ENCODE measurements at regions not wholly inside any gene's neighbourhood (a gene's known extent, or its start where the extent isn't known, plus 50 kb on each side); places are given as distances from the start of the nearest gene placed in this dataset.
A peak's percentile ranks its signal among the peaks of the same experiment; 100 is the strongest.

- DNase-seq (ENCODE audit: low read depth, low spot score): no peak
- Histone ChIP-seq H3K36me3 (ENCODE audit: insufficient read depth, low read length) (no peaks in the 10 kb centered on the region), H3K9me3 (ENCODE audit: low read depth, low read length) (no peaks in the 10 kb centered on the region), H3K9ac (ENCODE audit: insufficient read length) (no peak overlapping the region), H3K27ac (no peak overlapping the region), H3K4me3 (no peak overlapping the region)
- TF ChIP-seq POLR2AphosphoS5 (IDR thresholded peaks at IDR 0.05; ENCODE audit: borderline replicate concordance, low read depth, low read length) (no peak), FOXP2 (optimal IDR thresholded peaks at IDR 0.05; ENCODE audit: control extremely low read depth, extremely low read length, insufficient read depth) (no peak), EZH2 (IDR thresholded peaks at IDR 0.05) (no peak)
Measured at GRCh38 chr4:140255927-140256326, 101.9 kb upstream of the MAML3 start.

GRCh38 chr4:140255467-140255866, 101.5 kb upstream of the MAML3 start:
- DNase-seq (ENCODE audit: low read depth, low spot score): no peak
- no peak for TF ChIP-seq POLR2AphosphoS5 (IDR thresholded peaks at IDR 0.05; ENCODE audit: borderline replicate concordance, low read depth, low read length)
- no peak for TF ChIP-seq FOXP2 (optimal IDR thresholded peaks at IDR 0.05; ENCODE audit: control extremely low read depth, extremely low read length, insufficient read depth)
- no peak for TF ChIP-seq EZH2 (IDR thresholded peaks at IDR 0.05)
- H3K9me3 ChIP-seq (ENCODE audit: low read depth, low read length): no peaks in the 10 kb centered on the region
- H3K4me3 ChIP-seq: no peak overlapping the region
- H3K36me3 ChIP-seq (ENCODE audit: insufficient read depth, low read length): no peaks in the 10 kb centered on the region
- H3K9ac ChIP-seq (ENCODE audit: insufficient read length): no peak overlapping the region
- no peak overlapping the region for H3K27ac ChIP-seq

GRCh38 chr4:140254651-140255299, 100.8 kb upstream of the MAML3 start:
- TF ChIP-seq FOXP2 (optimal IDR thresholded peaks at IDR 0.05; ENCODE audit: control extremely low read depth, extremely low read length, insufficient read depth) (no peak), EZH2 (IDR thresholded peaks at IDR 0.05) (no peak), POLR2AphosphoS5 (IDR thresholded peaks at IDR 0.05; ENCODE audit: borderline replicate concordance, low read depth, low read length) (no peak)
- DNase-seq (ENCODE audit: low read depth, low spot score): no peak
- H3K9me3 ChIP-seq (ENCODE audit: low read depth, low read length): no peaks in the 10 kb centered on the region
- H3K9ac ChIP-seq (ENCODE audit: insufficient read length): peak overlapping the region; percentile 16
- no peak overlapping the region for H3K27ac ChIP-seq
- H3K36me3 ChIP-seq (ENCODE audit: insufficient read depth, low read length): no peaks in the 10 kb centered on the region
- H3K4me3 ChIP-seq: no peak overlapping the region

- DNase-seq (ENCODE audit: low read depth, low spot score): no peak
- no peak overlapping the region for H3K27ac ChIP-seq
- H3K9me3 ChIP-seq (ENCODE audit: low read depth, low read length): no peaks in the 10 kb centered on the region
- H3K9ac ChIP-seq (ENCODE audit: insufficient read length): peak overlapping the region; percentile 52
- TF ChIP-seq POLR2AphosphoS5 (IDR thresholded peaks at IDR 0.05; ENCODE audit: borderline replicate concordance, low read depth, low read length) (no peak), EZH2 (IDR thresholded peaks at IDR 0.05) (no peak), FOXP2 (optimal IDR thresholded peaks at IDR 0.05; ENCODE audit: control extremely low read depth, extremely low read length, insufficient read depth) (no peak)
- H3K36me3 ChIP-seq (ENCODE audit: insufficient read depth, low read length): no peaks in the 10 kb centered on the region
- peak overlapping the region; percentile 76 for H3K4me3 ChIP-seq
Measured at GRCh38 chr4:140253556-140254027, 99.6 kb upstream of the MAML3 start.

- Histone ChIP-seq H3K9ac (ENCODE audit: insufficient read length) (peak overlapping the region; percentile 73), H3K27ac (no peak overlapping the region), H3K4me3 (peak overlapping the region; percentile 76), H3K9me3 (ENCODE audit: low read depth, low read length) (no peaks in the 10 kb centered on the region), H3K36me3 (ENCODE audit: insufficient read depth, low read length) (no peaks in the 10 kb centered on the region)
- no peak for DNase-seq (ENCODE audit: low read depth, low spot score)
- TF ChIP-seq POLR2AphosphoS5 (IDR thresholded peaks at IDR 0.05; ENCODE audit: borderline replicate concordance, low read depth, low read length): no peak
- no peak for TF ChIP-seq FOXP2 (optimal IDR thresholded peaks at IDR 0.05; ENCODE audit: control extremely low read depth, extremely low read length, insufficient read depth)
- TF ChIP-seq EZH2 (IDR thresholded peaks at IDR 0.05): no peak
Measured at GRCh38 chr4:140252742-140253555, 99.0 kb upstream of the MAML3 start.

- Histone ChIP-seq H3K9ac (ENCODE audit: insufficient read length) (peak overlapping the region; percentile 73), H3K9me3 (ENCODE audit: low read depth, low read length) (no peaks in the 10 kb centered on the region), H3K27ac (no peak overlapping the region), H3K36me3 (ENCODE audit: insufficient read depth, low read length) (no peaks in the 10 kb centered on the region), H3K4me3 (peak overlapping the region; percentile 76)
- no peak for TF ChIP-seq EZH2 (IDR thresholded peaks at IDR 0.05)
- TF ChIP-seq FOXP2 (optimal IDR thresholded peaks at IDR 0.05; ENCODE audit: control extremely low read depth, extremely low read length, insufficient read depth): no peak
- no peak for TF ChIP-seq POLR2AphosphoS5 (IDR thresholded peaks at IDR 0.05; ENCODE audit: borderline replicate concordance, low read depth, low read length)
- no peak for DNase-seq (ENCODE audit: low read depth, low spot score)
Measured at GRCh38 chr4:140252141-140252741, 98.3 kb upstream of the MAML3 start.

GRCh38 chr4:140251571-140251970, 97.6 kb upstream of the MAML3 start:
- Histone ChIP-seq H3K27ac (0 out of 2 replicates have a peak overlapping the region, but pooled peaks have one; percentile 11), H3K4me3 (no peak overlapping the region), H3K9me3 (ENCODE audit: low read depth, low read length) (no peaks in the 10 kb centered on the region), H3K9ac (ENCODE audit: insufficient read length) (no peak overlapping the region), H3K36me3 (ENCODE audit: insufficient read depth, low read length) (no peaks in the 10 kb centered on the region)
- no peak for TF ChIP-seq EZH2 (IDR thresholded peaks at IDR 0.05)
- TF ChIP-seq POLR2AphosphoS5 (IDR thresholded peaks at IDR 0.05; ENCODE audit: borderline replicate concordance, low read depth, low read length): no peak
- no peak for TF ChIP-seq FOXP2 (optimal IDR thresholded peaks at IDR 0.05; ENCODE audit: control extremely low read depth, extremely low read length, insufficient read depth)
- DNase-seq (ENCODE audit: low read depth, low spot score): no peak

GRCh38 chr4:140250989-140251552, 97.1 kb upstream of the MAML3 start:
- Histone ChIP-seq H3K9me3 (ENCODE audit: low read depth, low read length) (no peaks in the 10 kb centered on the region), H3K4me3 (no peak overlapping the region), H3K36me3 (ENCODE audit: insufficient read depth, low read length) (no peaks in the 10 kb centered on the region), H3K27ac (no peak overlapping the region), H3K9ac (ENCODE audit: insufficient read length) (no peak overlapping the region)
- no peak for DNase-seq (ENCODE audit: low read depth, low spot score)
- TF ChIP-seq EZH2 (IDR thresholded peaks at IDR 0.05): no peak
- TF ChIP-seq FOXP2 (optimal IDR thresholded peaks at IDR 0.05; ENCODE audit: control extremely low read depth, extremely low read length, insufficient read depth): no peak
- TF ChIP-seq POLR2AphosphoS5 (IDR thresholded peaks at IDR 0.05; ENCODE audit: borderline replicate concordance, low read depth, low read length): no peak

Measured in SK-N-MC (cell line).